Mammary epithelial cell (primary cell): ENCODE measurements at regions not wholly inside any gene's neighbourhood (a gene's known extent, or its start where the extent isn't known, plus 50 kb on each side); places are given as distances from the start of the nearest gene placed in this dataset.

Experiments
- EZH2 ChIP-seq: IDR thresholded peaks from 2 replicates; pipeline ENCODE4 v1.6.1; 2012; ENCODE audit warnings: low read length, inconsistent platforms, borderline replicate concordance
- TF ChIP-seq, protein P1 (sequence below), 2 donors: IDR thresholded peaks in 1 of 2; conservative IDR thresholded peaks in 1 of 2; 2 replicates each; pipeline ENCODE4 v1.5.1; 2011 to 2012; ENCODE audit warnings: inconsistent platforms in 2 of 2, low read length in 2 of 2, mild to moderate bottlenecking in 2 of 2, control low read depth in 1 of 2, low read depth in 1 of 2; ENCODE audit not compliant: insufficient read depth in 1 of 2; ENCODE audit errors: extremely low read depth in 1 of 2

DNA sequence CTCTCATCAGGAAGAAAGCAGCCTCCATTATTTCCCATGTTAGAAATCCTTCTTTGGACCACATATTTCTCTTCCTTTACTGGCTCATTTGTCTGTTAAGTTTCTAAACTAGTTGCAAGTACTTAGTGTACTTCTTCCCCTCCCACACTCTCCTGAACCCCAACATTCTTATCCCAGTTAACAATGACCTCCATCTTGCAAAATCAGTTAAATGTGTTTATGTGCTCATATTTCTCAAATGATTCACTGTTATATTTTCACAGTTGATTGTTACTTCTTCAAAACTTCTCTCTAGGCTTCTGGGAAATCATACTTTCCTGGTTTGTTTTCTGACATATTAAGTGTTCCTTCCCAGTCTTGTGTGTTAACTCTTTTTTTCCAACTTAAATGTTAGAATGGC is 856.9 kb downstream of the EPHA3 start:
- TF ChIP-seq, protein P1, sequence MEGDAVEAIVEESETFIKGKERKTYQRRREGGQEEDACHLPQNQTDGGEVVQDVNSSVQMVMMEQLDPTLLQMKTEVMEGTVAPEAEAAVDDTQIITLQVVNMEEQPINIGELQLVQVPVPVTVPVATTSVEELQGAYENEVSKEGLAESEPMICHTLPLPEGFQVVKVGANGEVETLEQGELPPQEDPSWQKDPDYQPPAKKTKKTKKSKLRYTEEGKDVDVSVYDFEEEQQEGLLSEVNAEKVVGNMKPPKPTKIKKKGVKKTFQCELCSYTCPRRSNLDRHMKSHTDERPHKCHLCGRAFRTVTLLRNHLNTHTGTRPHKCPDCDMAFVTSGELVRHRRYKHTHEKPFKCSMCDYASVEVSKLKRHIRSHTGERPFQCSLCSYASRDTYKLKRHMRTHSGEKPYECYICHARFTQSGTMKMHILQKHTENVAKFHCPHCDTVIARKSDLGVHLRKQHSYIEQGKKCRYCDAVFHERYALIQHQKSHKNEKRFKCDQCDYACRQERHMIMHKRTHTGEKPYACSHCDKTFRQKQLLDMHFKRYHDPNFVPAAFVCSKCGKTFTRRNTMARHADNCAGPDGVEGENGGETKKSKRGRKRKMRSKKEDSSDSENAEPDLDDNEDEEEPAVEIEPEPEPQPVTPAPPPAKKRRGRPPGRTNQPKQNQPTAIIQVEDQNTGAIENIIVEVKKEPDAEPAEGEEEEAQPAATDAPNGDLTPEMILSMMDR (conservative IDR thresholded peaks at IDR 0.05 in 1 of 2, IDR thresholded peaks at IDR 0.05 in 1 of 2; ENCODE audit: extremely low read depth in 1 of 2, insufficient read depth in 1 of 2, low read depth in 1 of 2, low read length in 2 of 2) = no peak
- TF ChIP-seq EZH2 = no peak
